ENCODE measurements at regions not wholly inside any gene's neighbourhood (a gene's known extent, or its start where the extent isn't known, plus 50 kb on each side); places are given as distances from the start of the nearest gene placed in this dataset.

GRCh38 chr17:77809814-77810213 is 148.7 kb upstream of the TNRC6C start:
- DNase-seq: no peak

DNA sequence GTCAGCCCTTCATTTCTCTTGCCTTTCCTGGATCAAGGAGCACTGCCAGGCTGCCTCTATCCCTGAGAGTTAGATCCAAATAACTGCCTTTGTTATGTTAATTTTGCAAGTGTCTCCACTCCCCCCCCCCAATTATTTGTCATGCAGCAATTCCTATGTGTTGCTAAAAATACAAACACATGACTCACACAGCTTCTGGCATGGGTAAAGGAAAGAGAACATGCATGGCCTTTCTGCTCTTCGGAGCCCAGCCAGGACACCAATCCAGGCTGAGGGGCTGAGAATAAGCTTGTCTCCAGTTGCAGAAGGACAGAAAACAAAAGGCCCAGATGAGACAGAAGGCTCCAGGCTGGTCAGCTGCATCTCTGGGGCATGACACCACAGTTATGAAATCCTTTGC is 148.0 kb upstream of the TNRC6C start:
- DNase-seq: peak; percentile 50

DNA sequence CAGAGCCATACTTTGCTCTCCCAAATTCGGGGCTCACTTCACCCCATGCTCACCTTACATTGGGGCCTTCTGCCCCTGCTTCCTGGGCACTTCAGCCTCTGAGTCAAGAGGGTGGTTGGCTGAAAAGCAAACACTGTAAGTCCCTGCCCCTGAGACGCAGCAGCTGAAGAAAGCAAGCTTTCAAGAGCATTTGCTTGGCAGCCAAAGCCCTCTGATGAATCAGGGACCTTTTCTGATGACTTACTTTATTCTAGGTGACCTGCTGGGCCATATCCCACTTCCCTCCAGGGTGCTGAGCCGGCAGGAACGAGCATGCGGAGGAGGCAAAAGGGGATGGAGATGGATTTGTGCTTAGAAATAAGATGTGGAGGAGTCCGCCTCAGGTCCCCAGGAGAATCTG is 147.0 kb upstream of the TNRC6C start:
- no peak for DNase-seq

DNA sequence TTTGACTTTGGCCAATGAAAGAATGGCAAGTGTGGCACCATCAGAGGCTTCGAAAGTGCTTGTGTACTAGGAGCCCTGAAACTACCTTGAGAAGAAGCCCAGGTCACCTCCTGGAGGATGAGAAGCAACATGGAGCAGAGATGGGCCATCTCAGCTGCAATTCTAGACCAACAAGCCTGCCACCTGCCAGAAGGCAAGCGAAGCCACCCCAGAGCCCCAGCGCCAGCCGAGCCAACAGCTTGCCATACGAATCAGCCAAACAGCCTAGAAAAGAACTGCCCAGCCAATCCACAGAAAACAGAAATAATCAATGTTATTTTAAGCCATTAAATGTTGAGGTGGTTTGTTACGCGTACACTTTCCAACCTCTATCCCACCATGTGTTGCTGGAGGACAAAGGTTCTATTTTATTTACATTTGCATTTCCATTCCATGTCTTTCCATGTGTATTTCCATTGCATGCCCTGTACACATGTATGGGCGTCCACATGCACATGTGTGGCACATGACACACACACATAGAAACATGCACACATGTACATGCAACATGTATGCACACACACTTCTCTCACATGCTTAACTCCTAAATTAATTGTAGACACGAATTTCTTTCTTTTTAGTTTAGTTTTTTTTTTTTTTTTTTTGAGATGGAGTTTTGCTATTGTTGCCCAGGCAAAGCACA is 144.3 kb upstream of the TNRC6C start:
- DNase-seq: no peak

DNA sequence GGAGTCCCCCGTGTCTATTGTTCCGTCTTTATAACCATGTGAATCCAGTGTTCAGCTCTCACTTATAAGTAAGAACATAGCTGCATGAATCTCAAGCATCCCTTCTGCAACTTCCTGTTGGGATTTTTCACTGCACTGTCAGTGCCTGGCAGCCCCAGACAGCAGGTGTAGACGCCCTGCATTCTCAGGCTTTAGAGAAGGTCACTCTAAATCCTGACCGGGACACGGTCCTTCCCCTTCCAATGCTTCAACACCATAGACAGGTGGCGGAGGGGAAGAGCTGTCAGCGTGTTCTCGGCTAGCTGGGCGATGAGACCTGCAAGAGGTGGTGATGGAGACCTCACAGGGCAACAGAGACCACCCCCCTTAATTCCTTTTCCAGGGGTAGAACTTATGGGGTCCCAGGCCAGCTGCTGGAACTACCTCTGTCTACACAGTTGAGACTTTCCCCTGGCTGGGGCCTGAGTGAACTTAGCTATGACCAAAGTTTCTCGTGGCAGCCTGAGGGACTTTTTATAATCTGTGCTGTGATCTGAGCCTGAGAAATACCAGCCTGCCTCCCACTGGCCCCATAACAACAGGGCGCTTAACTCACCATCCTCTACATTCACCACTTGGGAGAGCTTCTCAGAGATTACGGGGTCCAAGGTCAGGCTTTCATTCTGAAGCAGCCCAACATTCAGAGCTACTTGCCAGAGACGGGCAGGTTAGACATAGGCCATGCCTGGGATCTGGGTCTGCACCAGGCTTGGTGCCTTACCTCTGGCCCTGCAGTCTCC is 143.2 kb upstream of the TNRC6C start:
- DNase-seq: no peak

GRCh38 chr17:77817953-77818352 is 140.6 kb upstream of the TNRC6C start:
- no peak for DNase-seq

- DNase-seq: no peak
Observed at GRCh38 chr17:77819497-77819896, 139.0 kb upstream of the TNRC6C start.

GRCh38 chr17:77821114-77821513 is 137.4 kb upstream of the TNRC6C start:
- no peak for DNase-seq

GRCh38 chr17:77822302-77823030 is 136.0 kb upstream of the TNRC6C start:
- DNase-seq: no peak

DNA sequence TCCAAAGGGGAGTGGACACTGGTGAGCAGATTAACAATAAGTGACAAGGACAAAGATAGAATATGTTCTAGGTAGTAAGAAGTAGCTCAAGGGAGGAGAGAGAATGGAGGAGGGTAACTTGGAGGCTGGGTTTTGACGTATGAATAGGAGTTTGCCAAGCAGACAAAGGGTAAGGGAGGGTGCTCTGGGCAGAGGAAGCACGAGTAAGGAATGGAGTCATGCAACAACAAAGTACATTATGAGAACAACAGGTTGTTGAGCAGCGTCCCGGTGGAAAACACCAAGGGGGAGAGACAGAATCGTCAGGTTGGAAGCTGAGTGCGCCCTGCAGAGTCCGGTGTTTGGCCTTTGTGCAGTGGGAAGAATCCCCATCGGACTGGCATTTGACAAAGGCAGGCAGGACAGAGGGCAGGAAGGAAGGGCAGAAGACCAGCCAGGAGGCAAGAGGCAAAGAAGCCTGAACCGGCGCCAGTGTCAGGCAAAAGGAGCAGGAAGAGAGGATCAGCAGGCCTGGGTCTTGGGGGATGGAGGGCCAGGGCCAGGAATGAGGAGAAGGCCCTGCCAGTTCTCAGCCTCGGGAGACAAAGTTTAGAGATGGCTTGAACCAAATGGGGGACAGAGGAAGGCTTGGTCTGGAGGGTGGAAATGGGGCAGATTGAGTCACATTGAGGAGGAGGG is 134.3 kb upstream of the TNRC6C start:
- DNase-seq: no peak

DNA sequence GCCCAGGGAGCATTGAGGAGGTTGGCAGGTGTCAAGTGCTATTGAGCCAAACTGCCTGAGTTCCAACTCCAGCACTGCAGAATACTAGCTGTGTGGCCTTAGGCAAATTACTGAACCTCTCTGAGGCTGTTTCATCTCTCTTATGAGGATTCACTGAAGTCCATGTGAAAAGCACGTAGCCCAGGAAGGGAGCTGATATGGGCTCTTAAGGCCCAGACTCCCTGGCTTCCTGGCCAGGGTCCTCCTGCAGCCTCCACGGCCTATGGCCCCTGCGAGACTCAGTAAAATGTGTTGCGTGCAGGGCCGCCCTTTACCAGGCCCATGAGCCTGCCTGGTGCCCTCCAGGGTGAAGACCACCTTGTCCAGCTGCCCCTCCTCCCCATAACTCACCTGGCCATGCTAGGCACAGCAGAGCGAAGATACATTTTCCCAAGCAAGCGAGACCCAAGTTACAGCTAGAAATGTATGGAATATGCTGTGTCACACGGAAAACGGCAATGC is 133.7 kb upstream of the TNRC6C start:
- DNase-seq: no peak

- DNase-seq: no peak
Observed at GRCh38 chr17:77825621-77826020, 132.9 kb upstream of the TNRC6C start.

GRCh38 chr17:77826132-77826873 is 132.2 kb upstream of the TNRC6C start:
- no peak for DNase-seq

- no peak for DNase-seq
Observed at GRCh38 chr17:77827039-77827438, 131.5 kb upstream of the TNRC6C start.

GRCh38 chr17:77827511-77827910 is 131.0 kb upstream of the TNRC6C start:
- no peak for DNase-seq

DNA sequence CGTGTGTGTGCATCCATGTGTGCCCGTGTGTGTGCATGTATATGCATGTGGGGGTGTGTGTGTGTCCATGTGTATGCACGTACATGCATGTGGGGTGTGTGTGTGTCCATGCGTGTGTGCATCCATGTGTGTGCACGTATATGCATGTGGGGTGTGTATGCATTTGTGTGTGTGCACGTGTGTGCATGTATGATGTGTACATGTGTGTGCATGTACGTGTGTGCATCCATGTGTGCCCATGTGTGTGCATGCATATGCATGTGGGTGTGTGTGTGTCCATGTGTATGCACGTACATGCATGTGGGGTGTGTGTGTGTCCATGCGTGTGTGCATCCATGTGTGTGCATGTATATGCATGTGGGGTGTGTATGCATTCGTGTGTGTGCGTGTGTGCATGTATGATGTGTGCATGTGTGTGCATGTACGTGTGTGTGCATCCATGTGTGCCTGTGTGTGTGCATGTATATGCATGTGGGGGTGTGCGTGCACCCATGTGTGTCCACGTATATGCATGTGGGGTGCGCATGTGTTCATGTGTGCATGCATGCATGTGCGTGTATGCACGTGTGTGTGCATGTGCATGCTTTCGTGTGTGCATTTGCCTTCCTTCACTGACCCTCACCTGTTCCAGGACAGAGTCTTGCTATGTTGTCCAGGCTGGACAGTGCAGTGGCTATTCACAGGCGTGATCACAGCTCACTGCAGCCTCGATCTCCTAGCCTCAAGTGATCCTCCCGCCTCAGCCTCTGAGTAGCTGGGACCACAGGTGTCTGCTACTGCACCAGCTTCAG is 129.6 kb upstream of the TNRC6C start:
- DNase-seq: no peak

DNA sequence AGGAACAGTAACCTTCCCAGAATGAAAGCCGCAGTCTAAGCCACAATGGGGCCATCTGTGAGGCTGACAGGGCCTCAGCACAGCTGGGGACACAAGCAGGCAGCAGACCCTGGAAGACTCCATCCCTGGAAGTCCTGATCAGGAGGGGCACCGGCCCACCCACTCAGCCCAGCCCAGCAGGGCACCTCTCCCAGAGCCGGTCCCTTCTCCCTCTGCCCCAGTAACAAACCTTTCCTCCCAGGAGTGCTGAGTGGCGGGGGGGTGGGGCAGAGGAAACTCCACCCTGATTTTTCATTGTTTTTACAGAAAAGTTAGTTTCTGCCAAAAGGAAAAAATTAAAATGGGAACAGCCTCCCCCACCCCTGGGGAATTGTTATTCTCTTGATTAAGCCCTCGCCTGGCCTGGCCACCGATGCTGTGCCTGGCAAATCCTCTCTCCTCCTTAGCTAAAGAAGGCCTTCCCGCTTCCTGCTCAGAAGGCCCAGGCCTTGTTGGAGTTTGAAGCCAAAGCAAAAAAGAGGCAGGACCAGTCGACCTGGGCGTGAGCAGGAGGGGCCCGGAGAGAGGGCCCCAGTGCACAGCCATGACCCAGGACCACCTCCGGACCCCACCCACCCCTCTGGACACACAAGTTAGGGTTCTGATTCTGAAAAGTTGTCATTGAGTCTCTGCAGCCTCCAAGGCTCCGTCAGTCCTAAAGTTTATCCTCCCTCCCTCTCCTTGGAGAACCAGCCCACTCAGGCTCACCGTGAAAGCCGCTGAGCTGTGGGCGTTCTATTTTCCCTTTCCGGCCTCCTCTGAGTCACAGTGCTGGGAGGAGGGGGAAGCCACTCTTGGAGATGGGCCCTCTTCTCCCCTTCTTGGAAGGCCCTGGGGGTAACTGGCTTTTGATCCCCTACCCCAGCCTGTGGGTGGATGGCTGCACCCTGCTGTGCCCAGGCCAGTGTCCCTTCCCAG is 128.4 kb upstream of the TNRC6C start:
- peak; percentile 9 for DNase-seq

GRCh38 chr17:77830816-77831473 is 127.6 kb upstream of the TNRC6C start:
- DNase-seq: no peak

DNA sequence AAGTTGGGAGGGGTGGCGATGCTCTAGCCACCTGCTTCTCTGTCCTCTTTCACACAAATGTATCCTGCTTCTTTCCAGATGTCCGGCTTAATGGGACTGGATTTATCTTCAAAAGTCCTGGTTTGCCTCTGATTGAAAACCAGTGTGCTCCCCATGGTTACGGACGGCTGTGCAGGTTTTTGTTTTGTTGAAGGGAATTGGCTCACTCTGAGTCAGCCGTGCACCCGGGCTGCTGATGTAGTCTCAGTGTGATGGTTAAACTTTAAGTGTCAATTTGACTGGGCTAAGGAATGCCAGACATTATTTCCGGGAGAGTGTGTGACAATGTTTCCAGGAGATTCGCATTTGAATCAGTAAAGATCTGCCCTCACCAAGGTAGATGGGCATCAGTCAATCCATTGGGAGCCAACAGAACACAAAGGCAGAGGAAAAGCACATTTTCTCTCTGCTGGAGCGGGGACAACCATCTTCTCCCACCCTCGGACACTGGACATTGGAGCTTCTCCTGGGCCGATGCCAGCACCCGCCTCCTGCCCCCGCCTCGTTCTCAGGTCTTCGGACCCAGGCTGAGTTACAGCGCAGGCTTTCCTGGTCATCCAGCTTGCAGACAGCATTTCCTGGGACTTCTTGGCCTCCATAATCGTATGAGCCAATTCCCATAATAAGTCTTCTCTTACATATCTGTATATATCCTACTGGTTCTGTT is 126.9 kb upstream of the TNRC6C start:
- peak; percentile 33 for DNase-seq
